GM18867 (cell line): ENCODE measurements at regions not wholly inside any gene's neighbourhood (a gene's known extent, or its start where the extent isn't known, plus 50 kb on each side); places are given as distances from the start of the nearest gene placed in this dataset.
A peak's percentile ranks its signal among the peaks of the same experiment; 100 is the strongest.

ENCODE experiments used
- ATAC-seq: cut with Tn5 transposase; IDR thresholded peaks from one replicate; pipeline ENCODE4 v1.9.1; 2021; ENCODE audit warnings: mild to moderate bottlenecking, moderate library complexity; ENCODE audit not compliant: unreplicated experiment

GRCh38 chr13:99617474-99618255, 116.4 kb downstream of the TM9SF2 start:
- no peak for ATAC-seq

DNA sequence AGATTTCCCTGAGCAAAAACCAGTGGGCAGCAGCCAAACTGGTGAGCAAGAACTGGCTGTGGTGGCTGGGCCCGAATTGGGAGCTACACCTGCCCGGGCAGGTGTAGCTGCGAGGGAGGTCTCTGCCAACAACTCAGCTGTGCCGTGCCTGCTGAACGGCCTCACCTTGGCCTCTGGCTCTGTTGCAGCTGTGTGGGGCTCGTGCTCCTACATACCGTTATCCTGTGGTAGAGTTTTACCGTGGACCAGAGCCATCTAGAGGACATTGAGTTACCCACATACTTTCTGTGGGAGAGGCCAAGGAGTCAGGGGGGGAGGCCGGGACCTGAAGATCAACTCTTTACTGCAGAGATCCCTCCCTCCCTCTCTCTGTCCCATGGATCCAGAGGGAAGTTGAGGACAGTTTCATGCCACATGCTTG, 113.2 kb downstream of the TM9SF2 start:
- peak; percentile 80 for ATAC-seq
